ENCODE measurements at regions not wholly inside any gene's neighbourhood (a gene's known extent, or its start where the extent isn't known, plus 50 kb on each side); places are given as distances from the start of the nearest gene placed in this dataset.
A peak's percentile ranks its signal among the peaks of the same experiment; 100 is the strongest.

DNA sequence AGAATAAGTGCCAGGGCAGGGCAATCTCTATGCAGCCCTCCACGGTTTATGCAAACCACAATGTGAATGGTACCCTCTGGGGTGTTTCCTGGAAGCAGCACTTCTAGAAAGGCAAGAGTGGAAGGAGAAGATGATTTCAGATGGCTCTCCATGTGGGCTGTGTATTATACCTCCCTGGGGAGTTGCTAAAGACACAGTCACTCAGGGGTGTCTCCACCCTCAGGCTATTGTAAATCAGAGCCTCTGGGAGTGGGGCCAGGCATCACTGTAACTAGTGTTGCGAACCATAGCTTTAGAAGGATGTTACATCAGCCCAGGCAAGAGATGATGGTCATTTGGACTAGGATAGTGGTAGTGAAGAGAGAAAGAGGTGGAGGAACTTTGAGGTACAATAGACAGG lies 83.3 kb upstream of the ZKSCAN2 start:
- DNase-seq: no peak
- Histone ChIP-seq H3K4me3 (ENCODE audit: low read length in 2 of 2) (no peak overlapping the region), H3K4me1 (ENCODE audit: insufficient read depth, low read length) (no peaks in the 10 kb centered on the region), H3K9me3 (ENCODE audit: control insufficient read depth in 1 of 2, low read length in 2 of 2) (no peaks in the 10 kb centered on the region), H3K27ac (ENCODE audit: low read depth, low read length) (no peak overlapping the region), H3K36me3 (ENCODE audit: insufficient read depth, low read length) (no peaks in the 10 kb centered on the region), H3K27me3 (ENCODE audit: insufficient read depth, low read length) (no peaks in the 10 kb centered on the region)
- Mint-ChIP-seq H3K36me3 (no peaks in the 10 kb centered on the region), H3K27ac (no peak overlapping the region), H3K9me3 (peaks cover 0 to 2% (median 0%) of the 10 kb centered on the region in 8 donors), H3K4me3 (no peak overlapping the region), H3K27me3 (peaks cover 10 to 22% of the 10 kb centered on the region in 2 donors), H3K4me1 (no peaks in the 10 kb centered on the region)
- intact Hi-C loops (cut with micrococcal nuclease): no loop called here
- CTCF ChIA-PET (ENCODE audit: partially characterized antibody): no interaction called here
- POLR2A ChIA-PET (ENCODE audit: partially characterized antibody): no interaction called here

DNA sequence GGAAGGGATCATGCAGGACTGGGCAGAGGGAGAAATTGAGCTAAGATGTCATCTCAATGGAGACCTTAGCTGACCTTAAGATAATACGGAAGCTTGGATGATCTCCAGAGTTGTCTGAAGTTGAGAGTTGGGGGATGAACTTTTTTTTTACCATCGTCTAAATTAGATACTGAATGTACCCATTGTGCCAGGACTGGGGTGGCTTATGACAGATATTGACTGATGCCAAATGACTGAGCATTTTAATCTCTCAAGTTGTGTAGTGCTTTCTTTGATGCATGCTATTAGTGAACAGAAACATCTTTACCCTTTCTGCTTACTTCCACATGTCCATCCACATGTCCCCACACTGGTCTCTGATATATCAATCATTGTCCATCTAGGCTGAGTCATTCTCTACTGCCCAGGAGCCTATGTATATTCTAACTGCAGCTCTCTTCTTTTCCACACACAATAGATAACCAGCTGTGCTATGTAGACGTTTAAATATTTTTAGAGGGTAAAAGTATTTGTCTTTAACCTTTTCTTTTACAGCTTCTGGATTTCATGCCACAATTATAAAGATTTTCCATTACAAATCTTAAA lies 60.2 kb upstream of the ZKSCAN2 start:
- Mint-ChIP-seq H3K4me3 (no peak overlapping the region), H3K4me1 (no peaks in the 10 kb centered on the region), H3K9me3 (peaks cover 3 to 63% (median 47%) of the 10 kb centered on the region in 8 donors), H3K36me3 (peaks cover 2 to 5% of the 10 kb centered on the region in 2 donors), H3K27ac (peak overlapping the region in 1 of 7 donors; percentile 10), H3K27me3 (peaks cover 6 to 9% of the 10 kb centered on the region in 2 donors)
- Histone ChIP-seq H3K9me3 (ENCODE audit: control insufficient read depth in 1 of 2, low read length in 2 of 2) (peaks cover 0 to 7% of the 10 kb centered on the region in 2 donors), H3K27me3 (ENCODE audit: insufficient read depth, low read length) (no peaks in the 10 kb centered on the region), H3K4me3 (ENCODE audit: low read length in 2 of 2) (no peak overlapping the region), H3K27ac (ENCODE audit: low read depth, low read length) (no peak overlapping the region), H3K36me3 (ENCODE audit: insufficient read depth, low read length) (no peaks in the 10 kb centered on the region), H3K4me1 (ENCODE audit: insufficient read depth, low read length) (no peaks in the 10 kb centered on the region)
- intact Hi-C loops (cut with micrococcal nuclease): no loop called here
- POLR2A ChIA-PET (ENCODE audit: partially characterized antibody): no interaction called here
- CTCF ChIA-PET (ENCODE audit: partially characterized antibody): no interaction called here
- no peak for DNase-seq

DNA sequence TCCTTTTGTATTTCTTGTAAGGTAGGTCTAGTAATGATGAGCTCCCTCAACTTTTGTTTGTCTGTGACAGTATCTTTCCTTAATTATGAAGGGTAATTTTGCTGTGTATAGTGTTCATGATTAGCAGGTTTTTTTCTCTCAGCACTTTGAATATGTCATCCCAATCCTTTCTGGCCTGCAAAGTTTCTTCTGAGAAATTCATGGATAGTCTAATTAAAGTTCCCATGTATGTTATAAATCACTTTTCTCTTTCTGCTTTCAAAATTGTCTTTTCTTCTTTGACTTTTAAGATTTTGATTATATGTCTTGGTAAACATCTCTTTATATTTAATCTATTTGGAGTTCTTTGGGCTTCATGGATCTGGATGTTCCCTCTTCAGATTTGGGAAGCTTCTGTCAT lies 54.3 kb upstream of the ZKSCAN2 start:
- no peak for DNase-seq
- Mint-ChIP-seq H3K36me3 (peaks cover 7 to 21% of the 10 kb centered on the region in 2 donors), H3K27me3 (peaks cover 8 to 12% of the 10 kb centered on the region in 2 donors), H3K9me3 (peaks cover 7 to 63% (median 49%) of the 10 kb centered on the region in 8 donors), H3K4me3 (peak overlapping the region in 1 of 8 donors; percentile 20), H3K4me1 (no peaks in the 10 kb centered on the region), H3K27ac (no peak overlapping the region)
- H3K27me3 ChIP-seq (ENCODE audit: insufficient read depth, low read length): no peaks in the 10 kb centered on the region
- CTCF ChIA-PET (ENCODE audit: partially characterized antibody): no interaction called here
- no peaks in the 10 kb centered on the region for H3K36me3 ChIP-seq (ENCODE audit: insufficient read depth, low read length)
- peaks cover 0 to 9% of the 10 kb centered on the region in 2 donors for H3K9me3 ChIP-seq (ENCODE audit: control insufficient read depth in 1 of 2, low read length in 2 of 2)
- no peak overlapping the region for H3K27ac ChIP-seq (ENCODE audit: low read depth, low read length)
- no peaks in the 10 kb centered on the region for H3K4me1 ChIP-seq (ENCODE audit: insufficient read depth, low read length)
- intact Hi-C loops (cut with micrococcal nuclease): no loop called here
- no peak overlapping the region for H3K4me3 ChIP-seq (ENCODE audit: low read length in 2 of 2)
- POLR2A ChIA-PET (ENCODE audit: partially characterized antibody): no interaction called here

DNA sequence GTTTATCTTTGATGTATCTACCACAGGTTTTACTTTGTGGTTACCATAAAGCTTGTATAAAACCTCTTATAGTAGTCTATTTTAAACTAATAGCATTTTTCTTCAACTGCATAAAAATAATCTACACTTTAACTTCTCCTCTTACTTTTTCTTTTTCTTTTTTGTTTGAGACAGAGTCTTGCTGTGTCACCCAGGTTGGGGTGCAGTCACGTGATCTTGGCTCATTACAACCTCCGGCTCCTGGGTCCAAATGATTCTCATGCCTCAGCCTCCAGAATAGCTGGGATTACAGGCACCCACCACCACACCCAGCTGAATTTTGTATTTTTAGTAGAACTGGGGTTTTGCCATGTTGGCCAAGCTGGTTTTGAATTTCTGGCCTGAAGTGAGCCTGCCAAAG lies 53.4 kb upstream of the ZKSCAN2 start:
- ChIA-PET CTCF (ENCODE audit: partially characterized antibody) (no interaction called here), POLR2A (ENCODE audit: partially characterized antibody) (no interaction called here)
- H3K27ac ChIP-seq (ENCODE audit: low read depth, low read length): no peak overlapping the region
- no peak overlapping the region for H3K4me3 ChIP-seq (ENCODE audit: low read length in 2 of 2)
- no peak for DNase-seq
- Mint-ChIP-seq H3K4me3 (no peak overlapping the region), H3K27ac (no peak overlapping the region), H3K9me3 (peaks cover 7 to 56% (median 44%) of the 10 kb centered on the region in 8 donors), H3K36me3 (peaks cover 7 to 21% of the 10 kb centered on the region in 2 donors), H3K4me1 (no peaks in the 10 kb centered on the region), H3K27me3 (peaks cover 5 to 10% of the 10 kb centered on the region in 2 donors)
- no peaks in the 10 kb centered on the region for H3K27me3 ChIP-seq (ENCODE audit: insufficient read depth, low read length)
- H3K4me1 ChIP-seq (ENCODE audit: insufficient read depth, low read length): no peaks in the 10 kb centered on the region
- no peaks in the 10 kb centered on the region for H3K36me3 ChIP-seq (ENCODE audit: insufficient read depth, low read length)
- peaks cover 0 to 9% of the 10 kb centered on the region in 2 donors for H3K9me3 ChIP-seq (ENCODE audit: control insufficient read depth in 1 of 2, low read length in 2 of 2)
- intact Hi-C loops (cut with micrococcal nuclease): no loop called here

Data from CD4-positive, alpha-beta memory T cell (primary cell).